ENCODE measurements at regions not wholly inside any gene's neighbourhood (a gene's known extent, or its start where the extent isn't known, plus 50 kb on each side); places are given as distances from the start of the nearest gene placed in this dataset.

DNA sequence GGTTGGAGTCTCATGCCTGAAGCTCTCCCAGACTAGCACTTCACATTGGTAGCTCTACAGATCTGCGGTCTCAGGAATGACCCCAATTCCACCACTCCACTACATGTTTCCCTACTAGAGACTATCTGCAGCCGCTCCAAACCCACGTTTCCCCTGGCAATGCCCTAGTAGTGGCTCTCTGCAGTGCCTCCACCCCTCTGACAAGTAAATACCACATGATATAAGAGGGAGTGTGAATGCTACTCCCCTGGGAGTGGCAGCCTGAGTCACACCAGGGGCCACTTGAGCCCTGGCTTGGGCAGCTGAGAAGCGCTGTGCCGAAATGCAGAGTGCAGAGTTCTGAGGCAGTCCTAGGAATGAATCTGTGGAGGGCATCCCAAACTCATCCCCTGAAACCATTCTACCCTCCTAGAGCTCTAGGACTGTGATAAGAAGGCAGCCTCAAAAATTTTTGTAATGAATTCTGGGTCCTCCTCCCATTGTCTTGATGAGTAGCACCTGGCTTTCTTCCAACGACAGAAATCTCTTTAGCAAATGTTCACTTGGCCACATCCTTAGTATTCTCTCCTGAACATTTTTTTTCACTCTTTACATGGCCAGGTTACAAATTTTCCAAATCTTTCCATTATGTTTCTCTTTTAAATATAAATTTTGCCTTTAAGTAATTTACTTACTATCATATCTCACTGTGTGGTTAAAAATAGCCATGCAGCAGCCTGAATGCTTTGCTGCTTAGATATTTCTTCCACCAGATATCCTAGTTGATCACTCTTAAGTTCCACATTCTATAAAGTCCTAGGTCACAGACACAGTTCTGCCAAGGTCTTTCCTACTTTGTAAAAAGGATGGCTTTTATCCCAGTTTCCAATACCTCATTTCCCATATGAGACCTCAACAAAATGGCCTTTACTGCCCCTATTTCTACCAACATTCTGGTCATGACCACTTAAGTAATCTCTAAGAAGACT, 160.2 kb upstream of the CPEB2 start:
- Histone ChIP-seq H3K27ac (ENCODE audit: low read depth, low read length) (no peak overlapping the region), H3K36me3 (ENCODE audit: control insufficient read depth, low read length) (no peaks in the 10 kb centered on the region), H3K4me3 (ENCODE audit: low read length) (no peak overlapping the region), H3K9me3 (ENCODE audit: control insufficient read depth, insufficient read depth, low read length) (peaks cover 4% of the 10 kb centered on the region; the same call in 1 of the 2 replicates), H3K9me2 (replicated peaks; ENCODE audit: control insufficient read depth, low read length) (no peaks in the 10 kb centered on the region), H3K79me2 (ENCODE audit: control insufficient read depth, low read length) (no peaks in the 10 kb centered on the region), H3K4me1 (ENCODE audit: control insufficient read depth, low read length) (no peaks in the 10 kb centered on the region), H3K4me2 (ENCODE audit: low read length) (no peak overlapping the region), H4K20me1 (ENCODE audit: control insufficient read depth, insufficient read depth, low read depth, low read length) (no peaks in the 10 kb centered on the region), H3K27me3 (ENCODE audit: control insufficient read depth, low read length) (no peaks in the 10 kb centered on the region), H3F3A (ENCODE audit: control insufficient read depth, insufficient read depth) (no peaks in the 10 kb centered on the region)
- TF ChIP-seq EZH2phosphoT487 (IDR thresholded peaks at IDR 0.05; ENCODE audit: borderline replicate concordance, low read length), result no peak
- TF ChIP-seq, protein P1, sequence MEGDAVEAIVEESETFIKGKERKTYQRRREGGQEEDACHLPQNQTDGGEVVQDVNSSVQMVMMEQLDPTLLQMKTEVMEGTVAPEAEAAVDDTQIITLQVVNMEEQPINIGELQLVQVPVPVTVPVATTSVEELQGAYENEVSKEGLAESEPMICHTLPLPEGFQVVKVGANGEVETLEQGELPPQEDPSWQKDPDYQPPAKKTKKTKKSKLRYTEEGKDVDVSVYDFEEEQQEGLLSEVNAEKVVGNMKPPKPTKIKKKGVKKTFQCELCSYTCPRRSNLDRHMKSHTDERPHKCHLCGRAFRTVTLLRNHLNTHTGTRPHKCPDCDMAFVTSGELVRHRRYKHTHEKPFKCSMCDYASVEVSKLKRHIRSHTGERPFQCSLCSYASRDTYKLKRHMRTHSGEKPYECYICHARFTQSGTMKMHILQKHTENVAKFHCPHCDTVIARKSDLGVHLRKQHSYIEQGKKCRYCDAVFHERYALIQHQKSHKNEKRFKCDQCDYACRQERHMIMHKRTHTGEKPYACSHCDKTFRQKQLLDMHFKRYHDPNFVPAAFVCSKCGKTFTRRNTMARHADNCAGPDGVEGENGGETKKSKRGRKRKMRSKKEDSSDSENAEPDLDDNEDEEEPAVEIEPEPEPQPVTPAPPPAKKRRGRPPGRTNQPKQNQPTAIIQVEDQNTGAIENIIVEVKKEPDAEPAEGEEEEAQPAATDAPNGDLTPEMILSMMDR (IDR thresholded peaks at IDR 0.05; ENCODE audit: low read depth, low read length, poor library complexity, severe bottlenecking), result no peak

- Histone ChIP-seq H3K9me3 (ENCODE audit: control insufficient read depth, insufficient read depth, low read length) (peaks cover 4% of the 10 kb centered on the region; the same call in 1 of the 2 replicates), H3K9me2 (replicated peaks; ENCODE audit: control insufficient read depth, low read length) (no peaks in the 10 kb centered on the region), H3K27me3 (ENCODE audit: control insufficient read depth, low read length) (no peaks in the 10 kb centered on the region), H3F3A (ENCODE audit: control insufficient read depth, insufficient read depth) (no peaks in the 10 kb centered on the region), H3K4me2 (ENCODE audit: low read length) (no peak overlapping the region), H3K27ac (ENCODE audit: low read depth, low read length) (no peak overlapping the region), H3K4me1 (ENCODE audit: control insufficient read depth, low read length) (peaks cover 3% of the 10 kb centered on the region), H3K36me3 (ENCODE audit: control insufficient read depth, low read length) (no peaks in the 10 kb centered on the region), H3K79me2 (ENCODE audit: control insufficient read depth, low read length) (no peaks in the 10 kb centered on the region), H3K4me3 (ENCODE audit: low read length) (no peak overlapping the region), H4K20me1 (ENCODE audit: control insufficient read depth, insufficient read depth, low read depth, low read length) (no peaks in the 10 kb centered on the region)
- TF ChIP-seq EZH2phosphoT487 (IDR thresholded peaks at IDR 0.05; ENCODE audit: borderline replicate concordance, low read length), result no peak
- TF ChIP-seq, protein P1 (IDR thresholded peaks at IDR 0.05; ENCODE audit: low read depth, low read length, poor library complexity, severe bottlenecking), result no peak
These were observed 159.2 kb upstream of the CPEB2 start for GRCh38 chr4:14842964-14843630.

DNA sequence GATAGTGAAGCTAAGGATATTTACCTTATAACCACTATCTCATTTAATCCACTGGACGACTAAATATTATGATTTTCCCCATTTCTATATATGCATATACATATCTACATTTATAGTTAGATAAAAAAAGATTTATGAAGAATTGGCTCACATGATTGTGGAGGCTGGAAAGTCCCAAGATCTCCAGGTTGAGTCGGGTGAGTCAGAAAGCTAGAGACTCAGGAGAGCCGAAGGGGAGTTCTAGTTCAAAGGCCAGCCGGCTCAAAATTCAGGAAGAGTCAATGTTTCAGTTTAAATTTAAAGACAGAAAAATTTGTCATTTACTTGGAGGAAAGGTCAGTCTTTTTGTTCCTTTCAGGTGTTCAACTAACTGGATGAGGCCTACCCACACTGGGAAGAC, 158.2 kb upstream of the CPEB2 start:
- Histone ChIP-seq H3K4me3 (ENCODE audit: low read length) (no peak overlapping the region), H3F3A (ENCODE audit: control insufficient read depth, insufficient read depth) (no peaks in the 10 kb centered on the region), H4K20me1 (ENCODE audit: control insufficient read depth, insufficient read depth, low read depth, low read length) (no peaks in the 10 kb centered on the region), H3K36me3 (ENCODE audit: control insufficient read depth, low read length) (no peaks in the 10 kb centered on the region), H3K27ac (ENCODE audit: low read depth, low read length) (no peak overlapping the region), H3K9me2 (replicated peaks; ENCODE audit: control insufficient read depth, low read length) (no peaks in the 10 kb centered on the region), H3K79me2 (ENCODE audit: control insufficient read depth, low read length) (no peaks in the 10 kb centered on the region), H3K27me3 (ENCODE audit: control insufficient read depth, low read length) (no peaks in the 10 kb centered on the region), H3K9me3 (ENCODE audit: control insufficient read depth, insufficient read depth, low read length) (peaks cover 2% of the 10 kb centered on the region; the same call in 1 of the 2 replicates), H3K4me1 (ENCODE audit: control insufficient read depth, low read length) (peaks cover 7% of the 10 kb centered on the region), H3K4me2 (ENCODE audit: low read length) (no peak overlapping the region)
- no peak for TF ChIP-seq EZH2phosphoT487 (IDR thresholded peaks at IDR 0.05; ENCODE audit: borderline replicate concordance, low read length)

All from DOHH2 (cell line).